ENCODE measurements at regions not wholly inside any gene's neighbourhood (a gene's known extent, or its start where the extent isn't known, plus 50 kb on each side); places are given as distances from the start of the nearest gene placed in this dataset.

DNA sequence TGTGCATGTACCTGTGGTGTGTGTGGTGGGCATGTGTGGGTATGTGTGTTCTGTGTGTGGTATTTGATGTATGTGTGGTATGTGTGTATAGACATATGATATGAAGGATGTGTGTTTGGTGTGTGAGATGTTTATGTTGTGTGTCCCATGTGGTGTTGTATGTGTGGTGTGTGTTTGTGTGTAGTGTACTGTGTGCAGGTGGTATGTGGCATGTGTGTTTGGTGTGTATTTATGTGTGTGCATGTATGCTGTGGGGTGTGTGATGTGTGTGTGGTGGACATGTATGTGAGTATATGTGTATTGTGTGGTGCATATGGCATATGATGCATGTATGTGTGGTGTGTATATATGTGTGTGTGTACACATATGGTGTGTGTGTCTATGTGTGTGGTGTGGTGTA is 718.8 kb upstream of the SOX11 start (continued):
- TF ChIP-seq, protein P1, sequence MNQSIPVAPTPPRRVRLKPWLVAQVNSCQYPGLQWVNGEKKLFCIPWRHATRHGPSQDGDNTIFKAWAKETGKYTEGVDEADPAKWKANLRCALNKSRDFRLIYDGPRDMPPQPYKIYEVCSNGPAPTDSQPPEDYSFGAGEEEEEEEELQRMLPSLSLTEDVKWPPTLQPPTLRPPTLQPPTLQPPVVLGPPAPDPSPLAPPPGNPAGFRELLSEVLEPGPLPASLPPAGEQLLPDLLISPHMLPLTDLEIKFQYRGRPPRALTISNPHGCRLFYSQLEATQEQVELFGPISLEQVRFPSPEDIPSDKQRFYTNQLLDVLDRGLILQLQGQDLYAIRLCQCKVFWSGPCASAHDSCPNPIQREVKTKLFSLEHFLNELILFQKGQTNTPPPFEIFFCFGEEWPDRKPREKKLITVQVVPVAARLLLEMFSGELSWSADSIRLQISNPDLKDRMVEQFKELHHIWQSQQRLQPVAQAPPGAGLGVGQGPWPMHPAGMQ (IDR thresholded peaks at IDR 0.05; ENCODE audit: borderline replicate concordance): no peak
- TF ChIP-seq MTA2 (IDR thresholded peaks at IDR 0.05; ENCODE audit: low read depth) (no peak), KAT2A (conservative IDR thresholded peaks at IDR 0.05; ENCODE audit: control insufficient read depth, low read depth, low read length) (no peak)

DNA sequence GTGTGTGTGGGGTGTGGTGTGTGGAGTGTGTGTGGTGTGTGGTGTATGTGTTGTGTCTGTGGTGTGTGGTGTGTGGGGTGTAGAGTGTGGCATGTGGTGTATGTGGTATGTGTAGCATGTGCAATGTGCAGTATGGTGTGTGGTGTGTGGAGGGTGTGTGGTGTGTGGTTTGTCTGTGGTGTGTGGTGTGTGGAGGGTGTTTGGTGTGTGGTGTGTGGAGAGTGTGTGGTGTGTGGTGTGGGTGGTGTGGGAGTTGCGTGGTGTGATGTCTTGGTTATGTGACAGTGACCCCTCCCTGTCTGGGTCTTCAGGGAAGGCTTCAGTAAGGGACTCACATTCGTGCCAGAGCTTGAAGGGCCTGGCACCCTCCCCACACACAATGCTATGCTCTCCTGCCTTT is 718.2 kb upstream of the SOX11 start:
- ATAC-seq: no peak
- no peaks in the 10 kb centered on the region for H3K79me2 ChIP-seq (ENCODE audit: control insufficient read depth, insufficient read depth, low read length)
- no peak for DNase-seq (ENCODE audit: low read depth, low spot score)
- no peak overlapping the region for H3K4me2 ChIP-seq (ENCODE audit: control insufficient read depth, insufficient read depth)
- H3K9me3 ChIP-seq (replicated peaks; ENCODE audit: control insufficient read depth, insufficient read depth, low read length): no peaks in the 10 kb centered on the region
- H3K27me3 ChIP-seq (replicated peaks in 1 of 2; ENCODE audit: control insufficient read depth in 2 of 2, insufficient read depth in 2 of 2, low read length in 1 of 2): no peaks in the 10 kb centered on the region
- no peak overlapping the region for H3K27ac ChIP-seq (ENCODE audit: control insufficient read depth, insufficient read depth)
- RAD21 ChIA-PET (ENCODE audit: unreplicated experiment): no interaction called here
- POLR2A ChIA-PET: no interaction called here
- no TSS peak for BruUV-seq (replicated peaks)
- H3K4me3 ChIP-seq: no peak overlapping the region
- H3K36me3 ChIP-seq (ENCODE audit: control insufficient read depth in 2 of 2, insufficient read depth in 2 of 2, low read length in 1 of 2): no peaks in the 10 kb centered on the region
- no peak for FAIRE-seq
- H3K9ac ChIP-seq (ENCODE audit: control insufficient read depth, insufficient read depth, low read length): no peak overlapping the region
- WGBS (ENCODE audit: insufficient coverage, insufficient replicate concordance, low lambda C conversion rate, missing lambda C conversion rate): no CpG with 5 or more reads among the region's 2 CpGs
- in situ Hi-C loops (cut with MboI): no loop called here
- no peaks in the 10 kb centered on the region for H4K20me1 ChIP-seq (ENCODE audit: control insufficient read depth, insufficient read depth)
- H3K4me1 ChIP-seq (ENCODE audit: control insufficient read depth, insufficient read depth, low read length): no peaks in the 10 kb centered on the region
- no peak overlapping the region for H2AFZ ChIP-seq (ENCODE audit: control insufficient read depth, low read depth, low read length)
- CTCF ChIA-PET: no interaction called here
- intact Hi-C loops (cut with micrococcal nuclease; ENCODE audit: unreplicated experiment): no loop called here
- SMC1A ChIA-PET (ENCODE audit: uncharacterized antibody, unreplicated experiment): no interaction called here
- TF ChIP-seq STAT3 (IDR thresholded peaks at IDR 0.05; ENCODE audit: low read depth, low read length) (no peak), HDAC6 (IDR thresholded peaks at IDR 0.05; ENCODE audit: unreplicated experiment) (no peak), CREB1 (IDR thresholded peaks at IDR 0.05; ENCODE audit: low read depth) (no peak), NFIC (IDR thresholded peaks at IDR 0.05; ENCODE audit: low read depth, low read length) (no peak), KLF5 (IDR thresholded peaks at IDR 0.05; ENCODE audit: partially characterized antibody) (no peak), LARP7 (IDR thresholded peaks at IDR 0.05) (no peak), CREM (IDR thresholded peaks at IDR 0.05; ENCODE audit: low read depth) (no peak), SMARCA5 (IDR thresholded peaks at IDR 0.05) (no peak), ZNF622 (IDR thresholded peaks at IDR 0.05) (no peak), PAX5 (IDR thresholded peaks at IDR 0.05; ENCODE audit: borderline replicate concordance, low read depth, low read length) (no peak)
- TF ChIP-seq, protein P2, sequence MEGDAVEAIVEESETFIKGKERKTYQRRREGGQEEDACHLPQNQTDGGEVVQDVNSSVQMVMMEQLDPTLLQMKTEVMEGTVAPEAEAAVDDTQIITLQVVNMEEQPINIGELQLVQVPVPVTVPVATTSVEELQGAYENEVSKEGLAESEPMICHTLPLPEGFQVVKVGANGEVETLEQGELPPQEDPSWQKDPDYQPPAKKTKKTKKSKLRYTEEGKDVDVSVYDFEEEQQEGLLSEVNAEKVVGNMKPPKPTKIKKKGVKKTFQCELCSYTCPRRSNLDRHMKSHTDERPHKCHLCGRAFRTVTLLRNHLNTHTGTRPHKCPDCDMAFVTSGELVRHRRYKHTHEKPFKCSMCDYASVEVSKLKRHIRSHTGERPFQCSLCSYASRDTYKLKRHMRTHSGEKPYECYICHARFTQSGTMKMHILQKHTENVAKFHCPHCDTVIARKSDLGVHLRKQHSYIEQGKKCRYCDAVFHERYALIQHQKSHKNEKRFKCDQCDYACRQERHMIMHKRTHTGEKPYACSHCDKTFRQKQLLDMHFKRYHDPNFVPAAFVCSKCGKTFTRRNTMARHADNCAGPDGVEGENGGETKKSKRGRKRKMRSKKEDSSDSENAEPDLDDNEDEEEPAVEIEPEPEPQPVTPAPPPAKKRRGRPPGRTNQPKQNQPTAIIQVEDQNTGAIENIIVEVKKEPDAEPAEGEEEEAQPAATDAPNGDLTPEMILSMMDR (IDR thresholded peaks at IDR 0.05 in 2 of 3, conservative IDR thresholded peaks at IDR 0.05 in 1 of 3; ENCODE audit: control insufficient read depth in 2 of 3, extremely low read depth in 1 of 3, insufficient read depth in 1 of 3, low read depth in 3 of 3, low read length in 3 of 3): no peak
- TF ChIP-seq, protein P3, sequence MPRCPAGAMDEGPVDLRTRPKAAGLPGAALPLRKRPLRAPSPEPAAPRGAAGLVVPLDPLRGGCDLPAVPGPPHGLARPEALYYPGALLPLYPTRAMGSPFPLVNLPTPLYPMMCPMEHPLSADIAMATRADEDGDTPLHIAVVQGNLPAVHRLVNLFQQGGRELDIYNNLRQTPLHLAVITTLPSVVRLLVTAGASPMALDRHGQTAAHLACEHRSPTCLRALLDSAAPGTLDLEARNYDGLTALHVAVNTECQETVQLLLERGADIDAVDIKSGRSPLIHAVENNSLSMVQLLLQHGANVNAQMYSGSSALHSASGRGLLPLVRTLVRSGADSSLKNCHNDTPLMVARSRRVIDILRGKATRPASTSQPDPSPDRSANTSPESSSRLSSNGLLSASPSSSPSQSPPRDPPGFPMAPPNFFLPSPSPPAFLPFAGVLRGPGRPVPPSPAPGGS (IDR thresholded peaks at IDR 0.05; ENCODE audit: borderline replicate concordance, insufficient read depth, low read depth, low read length, poor library complexity, severe bottlenecking): no peak
- TF ChIP-seq, protein P4, sequence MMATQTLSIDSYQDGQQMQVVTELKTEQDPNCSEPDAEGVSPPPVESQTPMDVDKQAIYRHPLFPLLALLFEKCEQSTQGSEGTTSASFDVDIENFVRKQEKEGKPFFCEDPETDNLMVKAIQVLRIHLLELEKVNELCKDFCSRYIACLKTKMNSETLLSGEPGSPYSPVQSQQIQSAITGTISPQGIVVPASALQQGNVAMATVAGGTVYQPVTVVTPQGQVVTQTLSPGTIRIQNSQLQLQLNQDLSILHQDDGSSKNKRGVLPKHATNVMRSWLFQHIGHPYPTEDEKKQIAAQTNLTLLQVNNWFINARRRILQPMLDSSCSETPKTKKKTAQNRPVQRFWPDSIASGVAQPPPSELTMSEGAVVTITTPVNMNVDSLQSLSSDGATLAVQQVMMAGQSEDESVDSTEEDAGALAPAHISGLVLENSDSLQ (IDR thresholded peaks at IDR 0.05): no peak

All from GM12878 (cell line).